Neuronal stem cell (in vitro differentiated cells): ENCODE measurements at regions not wholly inside any gene's neighbourhood (a gene's known extent, or its start where the extent isn't known, plus 50 kb on each side); places are given as distances from the start of the nearest gene placed in this dataset.
"Not testable (repeated sequence)": the region's sequence is repeated elsewhere in the genome, so short reads cannot be mapped to it uniquely, and the experiment has no call there.

Experiments used
- DNase-seq: peaks from one replicate; pipeline ENCODE4 v3.0.0-alpha.2; 2013; ENCODE audit warnings: low spot score
- H2AFZ ChIP-seq: one replicate; pipeline ENCODE4 v1.6.1; 2013; ENCODE audit warnings: mild to moderate bottlenecking, low read length, inconsistent platforms
- H2AK5ac ChIP-seq: 2 replicates; pipeline ENCODE4 v1.6.1; 2013; ENCODE audit warnings: low read depth, mild to moderate bottlenecking, inconsistent platforms, low read length, moderate library complexity, mixed read lengths
- H2BK120ac ChIP-seq: 2 replicates; pipeline ENCODE4 v1.6.1; 2013; ENCODE audit warnings: low read depth, mild to moderate bottlenecking, inconsistent platforms, low read length, moderate library complexity, mixed read lengths
- H2BK12ac ChIP-seq: one replicate; pipeline ENCODE4 v1.6.1; 2013; ENCODE audit warnings: low read length, inconsistent platforms
- H2BK15ac ChIP-seq: 2 replicates; pipeline ENCODE4 v1.6.1; 2013; ENCODE audit warnings: mild to moderate bottlenecking, low read length, inconsistent platforms, mixed read lengths
- H2BK5ac ChIP-seq: one replicate; pipeline ENCODE4 v1.6.1; 2013; ENCODE audit warnings: inconsistent platforms, mild to moderate bottlenecking, low read length, moderate library complexity
- H3K14ac ChIP-seq: one replicate; pipeline ENCODE4 v1.6.1; 2013; ENCODE audit warnings: low read length, inconsistent platforms
- H3K18ac ChIP-seq: 2 replicates; pipeline ENCODE4 v1.6.1; 2013; ENCODE audit warnings: low read length, inconsistent platforms
- H3K23ac ChIP-seq: 2 replicates; pipeline ENCODE4 v1.6.1; 2013; ENCODE audit warnings: low read depth, mild to moderate bottlenecking, mixed read lengths, low read length, inconsistent platforms; ENCODE audit not compliant: poor library complexity
- H3K27ac ChIP-seq: replicated peaks from 3 replicates; pipeline ENCODE4 v1.5.1; 2013; ENCODE audit warnings: low read length, inconsistent platforms
- H3K27me3 ChIP-seq, 3 experiments: 2 replicates each; pipeline ENCODE4 v1.6.1; 2013; ENCODE audit warnings: low read length in 3 of 3, mild to moderate bottlenecking in 2 of 3, inconsistent platforms in 1 of 3, low read depth in 1 of 3, mixed read lengths in 1 of 3, moderate library complexity in 1 of 3; ENCODE audit not compliant: control insufficient read depth in 3 of 3, insufficient read depth in 3 of 3
- H3K36me3 ChIP-seq, 2 donors: replicated peaks in 1 of 2; 2 replicates each; pipeline ENCODE4 v1.6.1; 2013; ENCODE audit warnings: low read length in 2 of 2; ENCODE audit not compliant: control insufficient read depth in 2 of 2, insufficient read depth in 2 of 2
- H3K4ac ChIP-seq: 2 replicates; pipeline ENCODE4 v1.6.1; 2013; ENCODE audit warnings: inconsistent platforms, mild to moderate bottlenecking, low read length, moderate library complexity
- H3K4me1 ChIP-seq, 2 donors: 1 replicate in 1 of 2; 2 replicates in 1 of 2; pipeline ENCODE4 v1.6.1; 2013; ENCODE audit warnings: low read length in 2 of 2, low read depth in 1 of 2; ENCODE audit not compliant: control insufficient read depth in 2 of 2, insufficient read depth in 1 of 2
- H3K4me2 ChIP-seq: one replicate; pipeline ENCODE4 v1.6.1; 2013; ENCODE audit warnings: mild to moderate bottlenecking, low read length, inconsistent platforms; ENCODE audit not compliant: insufficient read depth, poor library complexity, severe bottlenecking
- H3K4me3 ChIP-seq, 2 donors: 2 replicates each; pipeline ENCODE4 v1.5.1; 2013; ENCODE audit warnings: low read length in 2 of 2, mild to moderate bottlenecking in 2 of 2, inconsistent platforms in 1 of 2, moderate library complexity in 1 of 2
- H3K79me1 ChIP-seq: one replicate; pipeline ENCODE4 v1.6.1; 2013; ENCODE audit warnings: low read depth, mild to moderate bottlenecking, inconsistent platforms, low read length, moderate library complexity
- H3K9ac ChIP-seq: one replicate; pipeline ENCODE4 v1.6.1; 2013; ENCODE audit warnings: mild to moderate bottlenecking, low read depth, low read length, inconsistent platforms; ENCODE audit not compliant: poor library complexity
- H3K9me3 ChIP-seq, 2 donors: replicated peaks in 1 of 2; 2 replicates each; pipeline versions ENCODE3 to v1.6.1; 2013; ENCODE audit warnings: low read length in 2 of 2, mild to moderate bottlenecking in 2 of 2, inconsistent platforms in 1 of 2, low read depth in 1 of 2, mixed read lengths in 1 of 2, moderate library complexity in 1 of 2; ENCODE audit not compliant: control insufficient read depth in 2 of 2, insufficient read depth in 1 of 2
- H4K8ac ChIP-seq: one replicate; pipeline ENCODE4 v1.6.1; 2013; ENCODE audit warnings: low read depth, mild to moderate bottlenecking, inconsistent platforms, low read length, moderate library complexity
- H4K91ac ChIP-seq: one replicate; pipeline ENCODE4 v1.6.1; 2013; ENCODE audit warnings: low read length, low read depth, mild to moderate bottlenecking, inconsistent platforms; ENCODE audit not compliant: poor library complexity
- WGBS, 2 donors: extraction: QIAGEN DNeasy Blood & Tissue Kit; methylation state at CpG; one replicate each; pipeline ENCODE4 v1.1.7; 2013; ENCODE audit warnings: missing lambda C conversion rate in 2 of 2, mixed read lengths in 1 of 2; ENCODE audit not compliant: insufficient read length in 2 of 2, insufficient replicate concordance in 1 of 2; ENCODE audit errors: extremely low coverage in 2 of 2; 5-methylcytosine and 5-hydroxymethylcytosine counted together

GRCh38 chr2:123683797-123684196 lies 341.3 kb upstream of the CNTNAP5 start:
- H2BK12ac ChIP-seq, H4K8ac ChIP-seq, H3K36me3 ChIP-seq, H3K27me3 ChIP-seq, DNase-seq, H3K9ac ChIP-seq, H2AFZ ChIP-seq, H3K14ac ChIP-seq, H2BK120ac ChIP-seq, H2BK15ac ChIP-seq, H3K4me2 ChIP-seq, H3K27ac ChIP-seq, H3K4me1 ChIP-seq, H2AK5ac ChIP-seq, H3K4me3 ChIP-seq, H2BK5ac ChIP-seq, H3K4ac ChIP-seq, H3K9me3 ChIP-seq, H3K18ac ChIP-seq, H4K91ac ChIP-seq, H3K79me1 ChIP-seq, H3K23ac ChIP-seq: not testable (repeated sequence)
- WGBS, 2 donors = no CpG with 5 or more reads among the region's 23 CpGs

GRCh38 chr2:123687064-123687463 lies 338.0 kb upstream of the CNTNAP5 start:
- Histone ChIP-seq H3K9ac (no peak overlapping the region), H3K4ac (no peak overlapping the region), H4K91ac (no peak overlapping the region), H2AFZ (no peak overlapping the region), H3K4me3 (no peak overlapping the region), H3K79me1 (no peaks in the 10 kb centered on the region), H4K8ac (no peak overlapping the region), H3K27ac (no peak overlapping the region), H2BK5ac (no peak overlapping the region), H2AK5ac (no peak overlapping the region), H3K18ac (no peak overlapping the region), H3K4me2 (no peak overlapping the region), H3K23ac (no peak overlapping the region), H3K9me3 (no peaks in the 10 kb centered on the region), H2BK15ac (no peak overlapping the region), H3K36me3 (no peaks in the 10 kb centered on the region), H2BK120ac (no peak overlapping the region), H3K4me1 (peaks cover 2 to 4% of the 10 kb centered on the region in 2 donors), H3K14ac (no peak overlapping the region), H2BK12ac (no peak overlapping the region), H3K27me3 (no peaks in the 10 kb centered on the region)
- no CpG with 5 or more reads among the region's 11 CpGs for WGBS, 2 donors
- no peak for DNase-seq

GRCh38 chr2:123688231-123688940 lies 336.7 kb upstream of the CNTNAP5 start:
- H2AFZ ChIP-seq = no peak overlapping the region

GRCh38 chr2:123692121-123692520 lies 333.0 kb upstream of the CNTNAP5 start:
- Histone ChIP-seq H3K4me3 (no peak overlapping the region), H3K27me3 (no peaks in the 10 kb centered on the region), H4K91ac (no peak overlapping the region), H2AK5ac (no peak overlapping the region), H3K4me2 (no peak overlapping the region), H2AFZ (no peak overlapping the region), H3K23ac (no peak overlapping the region), H3K36me3 (no peaks in the 10 kb centered on the region), H3K4ac (no peak overlapping the region), H3K27ac (no peak overlapping the region), H3K18ac (no peak overlapping the region), H2BK15ac (no peak overlapping the region), H2BK12ac (no peak overlapping the region), H3K9me3 (no peaks in the 10 kb centered on the region), H2BK5ac (no peak overlapping the region), H4K8ac (no peak overlapping the region), H3K9ac (no peak overlapping the region), H3K79me1 (no peaks in the 10 kb centered on the region), H2BK120ac (no peak overlapping the region), H3K14ac (no peak overlapping the region), H3K4me1 (peaks cover 2 to 6% of the 10 kb centered on the region in 2 donors)
- no CpG with 5 or more reads among the region's 2 CpGs for WGBS, 2 donors
- no peak for DNase-seq

More at GRCh38 chr2:123688231-123688940, 336.7 kb upstream of the CNTNAP5 start:
- Histone ChIP-seq H3K27ac (no peak overlapping the region), H3K4me2 (no peak overlapping the region), H3K14ac (no peak overlapping the region), H3K36me3 (no peaks in the 10 kb centered on the region), H3K4me3 (no peak overlapping the region), H4K8ac (peak overlapping the region; percentile 70), H3K18ac (no peak overlapping the region), H2BK120ac (no peak overlapping the region), H2BK15ac (no peak overlapping the region), H3K4ac (no peak overlapping the region), H4K91ac (no peak overlapping the region), H3K4me1 (peaks cover 2 to 6% of the 10 kb centered on the region in 2 donors), H2AK5ac (no peak overlapping the region), H3K9ac (no peak overlapping the region), H2BK5ac (no peak overlapping the region), H3K79me1 (no peaks in the 10 kb centered on the region), H3K27me3 (no peaks in the 10 kb centered on the region), H2BK12ac (no peak overlapping the region), H3K9me3 (no peaks in the 10 kb centered on the region), H3K23ac (no peak overlapping the region)
- no CpG with 5 or more reads among the region's 16 CpGs for WGBS, 2 donors
- DNase-seq = no peak
